ENCODE measurements at regions not wholly inside any gene's neighbourhood (a gene's known extent, or its start where the extent isn't known, plus 50 kb on each side); places are given as distances from the start of the nearest gene placed in this dataset.
"Not testable (repeated sequence)": the region's sequence is repeated elsewhere in the genome, so short reads cannot be mapped to it uniquely, and the experiment has no call there.

DNA sequence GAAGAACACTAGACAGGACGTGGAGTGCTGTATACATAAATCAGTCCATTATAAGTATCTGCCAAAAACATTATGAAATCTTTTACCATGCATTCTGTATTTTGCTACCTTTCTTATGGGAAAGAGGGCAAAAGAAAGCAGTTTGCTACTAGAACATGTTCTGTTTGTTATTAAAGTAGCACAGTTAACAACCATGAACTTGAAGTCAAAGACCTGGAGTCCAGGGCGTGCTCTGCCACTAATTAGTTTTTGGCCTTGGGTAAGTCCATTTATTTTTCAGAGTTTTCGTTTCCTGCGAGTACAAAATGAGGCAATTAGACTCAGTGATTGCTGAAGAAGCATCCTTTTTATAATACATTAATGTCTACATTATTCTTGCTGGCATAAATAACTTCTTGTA, 143.3 kb upstream of the AGTR1 start:
- TF ChIP-seq, protein P1, sequence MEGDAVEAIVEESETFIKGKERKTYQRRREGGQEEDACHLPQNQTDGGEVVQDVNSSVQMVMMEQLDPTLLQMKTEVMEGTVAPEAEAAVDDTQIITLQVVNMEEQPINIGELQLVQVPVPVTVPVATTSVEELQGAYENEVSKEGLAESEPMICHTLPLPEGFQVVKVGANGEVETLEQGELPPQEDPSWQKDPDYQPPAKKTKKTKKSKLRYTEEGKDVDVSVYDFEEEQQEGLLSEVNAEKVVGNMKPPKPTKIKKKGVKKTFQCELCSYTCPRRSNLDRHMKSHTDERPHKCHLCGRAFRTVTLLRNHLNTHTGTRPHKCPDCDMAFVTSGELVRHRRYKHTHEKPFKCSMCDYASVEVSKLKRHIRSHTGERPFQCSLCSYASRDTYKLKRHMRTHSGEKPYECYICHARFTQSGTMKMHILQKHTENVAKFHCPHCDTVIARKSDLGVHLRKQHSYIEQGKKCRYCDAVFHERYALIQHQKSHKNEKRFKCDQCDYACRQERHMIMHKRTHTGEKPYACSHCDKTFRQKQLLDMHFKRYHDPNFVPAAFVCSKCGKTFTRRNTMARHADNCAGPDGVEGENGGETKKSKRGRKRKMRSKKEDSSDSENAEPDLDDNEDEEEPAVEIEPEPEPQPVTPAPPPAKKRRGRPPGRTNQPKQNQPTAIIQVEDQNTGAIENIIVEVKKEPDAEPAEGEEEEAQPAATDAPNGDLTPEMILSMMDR (IDR thresholded peaks at IDR 0.05): no peak
- ATAC-seq (ENCODE audit: low FRiP score) (no peak), DNase-seq (ENCODE audit: low spot score) (no peak)

DNA sequence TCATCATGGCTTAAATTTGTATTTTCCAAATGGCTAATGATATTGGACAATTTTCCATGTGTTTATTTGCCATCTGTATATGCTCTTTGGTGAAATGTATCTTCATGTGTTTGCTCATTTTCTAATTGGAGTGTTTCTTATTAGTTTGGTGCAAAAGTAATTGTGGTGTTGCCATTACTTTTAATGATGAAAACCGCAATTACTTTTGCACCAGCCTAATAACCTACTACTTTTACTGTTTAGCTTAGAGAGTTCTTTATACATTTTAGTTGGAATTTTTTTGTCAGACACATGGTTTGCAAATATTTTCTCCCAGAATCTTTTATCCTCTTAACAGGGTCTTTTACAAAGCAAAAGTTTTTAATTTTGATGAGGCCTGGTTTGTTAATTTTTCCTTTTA, 141.0 kb upstream of the AGTR1 start:
- TF ChIP-seq, protein P1 (IDR thresholded peaks at IDR 0.05): no peak
- ATAC-seq (ENCODE audit: low FRiP score): no peak
- no peak for DNase-seq (ENCODE audit: low spot score)

- not testable (repeated sequence) for DNase-seq (ENCODE audit: low spot score); ATAC-seq (ENCODE audit: low FRiP score)
Measured at GRCh38 chr3:148577579-148577978, 120.1 kb upstream of the AGTR1 start.

- ATAC-seq (ENCODE audit: low FRiP score) (no peak), DNase-seq (ENCODE audit: low spot score) (no peak)
- TF ChIP-seq, protein P1 (IDR thresholded peaks at IDR 0.05): no peak
Measured at GRCh38 chr3:148582126-148582525, 115.6 kb upstream of the AGTR1 start.

- TF ChIP-seq, protein P1 (IDR thresholded peaks at IDR 0.05): no peak
- no peak for DNase-seq (ENCODE audit: low spot score)
- ATAC-seq (ENCODE audit: low FRiP score): no peak
Measured at GRCh38 chr3:148583793-148584192, 113.9 kb upstream of the AGTR1 start.

DNA sequence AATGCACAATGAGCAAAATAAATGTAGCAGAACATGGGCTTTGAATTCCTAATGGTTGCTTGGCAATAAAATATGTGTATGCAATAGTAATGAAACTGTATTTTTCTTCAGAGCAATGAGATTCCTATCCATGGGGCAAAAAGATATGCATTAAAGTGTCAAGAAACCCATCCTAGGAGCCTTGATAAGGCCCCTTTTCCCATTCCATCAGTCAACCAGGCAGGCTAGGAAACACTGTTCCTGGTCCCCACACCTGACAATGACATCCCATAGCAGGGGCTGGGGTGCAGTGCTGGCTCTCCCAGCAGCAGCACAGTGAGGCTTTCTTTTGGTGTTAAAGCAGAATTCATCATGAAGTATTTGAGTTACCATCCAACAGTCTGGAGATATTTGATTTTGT, 113.3 kb upstream of the AGTR1 start:
- TF ChIP-seq, protein P1 (IDR thresholded peaks at IDR 0.05): no peak
- DNase-seq (ENCODE audit: low spot score) (no peak), ATAC-seq (ENCODE audit: low FRiP score) (no peak)

GRCh38 chr3:148585671-148586379, 111.9 kb upstream of the AGTR1 start:
- TF ChIP-seq, protein P1 (IDR thresholded peaks at IDR 0.05): no peak
- DNase-seq (ENCODE audit: low spot score) (no peak), ATAC-seq (ENCODE audit: low FRiP score) (no peak)
